ENCODE measurements at regions not wholly inside any gene's neighbourhood (a gene's known extent, or its start where the extent isn't known, plus 50 kb on each side); places are given as distances from the start of the nearest gene placed in this dataset.
A peak's percentile ranks its signal among the peaks of the same experiment; 100 is the strongest.

GRCh38 chr11:17157761-17158160, 50.0 kb downstream of the PIK3C2A start:
- no peak overlapping the region for H3K4me3 ChIP-seq
- no peaks in the 10 kb centered on the region for H3K36me3 ChIP-seq
- no peak for DNase-seq (ENCODE audit: low read depth in 1 of 2, low spot score in 1 of 2)
- H3K4me1 ChIP-seq (ENCODE audit: low read depth): no peaks in the 10 kb centered on the region
- H3K27me3 ChIP-seq: no peaks in the 10 kb centered on the region
- no peaks in the 10 kb centered on the region for H3K9me3 ChIP-seq (ENCODE audit: low read depth)
- no peak for TF ChIP-seq CTCF (IDR thresholded peaks at IDR 0.05; ENCODE audit: low read depth, low read length)
- no peak overlapping the region for H3K27ac ChIP-seq

DNA sequence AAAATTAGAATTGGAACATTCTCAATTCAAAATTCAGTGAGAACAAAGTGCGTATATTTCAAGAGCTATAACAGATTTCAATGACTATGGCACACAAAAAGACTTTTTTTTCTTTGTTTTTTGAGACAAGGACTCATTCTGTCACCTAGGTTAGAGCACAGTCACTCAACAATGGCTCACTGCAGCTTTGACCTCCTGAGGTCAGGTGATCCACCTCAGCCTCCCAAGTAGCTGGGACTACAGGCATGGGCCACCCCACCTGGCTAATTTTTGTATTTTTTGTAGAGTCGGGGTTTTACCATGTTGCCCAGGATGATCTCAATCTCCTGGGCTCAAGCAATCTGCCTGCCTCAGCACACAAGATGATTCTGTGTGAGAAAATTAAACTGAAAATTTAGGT, 51.5 kb downstream of the PIK3C2A start:
- Histone ChIP-seq H3K4me3 (no peak overlapping the region), H3K4me1 (ENCODE audit: low read depth) (no peaks in the 10 kb centered on the region), H3K9me3 (ENCODE audit: low read depth) (no peaks in the 10 kb centered on the region), H3K27ac (no peak overlapping the region), H3K27me3 (no peaks in the 10 kb centered on the region), H3K36me3 (no peaks in the 10 kb centered on the region)
- no peak for DNase-seq (ENCODE audit: low read depth in 1 of 2, low spot score in 1 of 2)
- TF ChIP-seq CTCF (IDR thresholded peaks at IDR 0.05; ENCODE audit: low read depth, low read length): no peak

- Histone ChIP-seq H3K27ac (peak overlapping the region; percentile 38), H3K27me3 (no peaks in the 10 kb centered on the region), H3K36me3 (no peaks in the 10 kb centered on the region), H3K4me1 (ENCODE audit: low read depth) (no peaks in the 10 kb centered on the region), H3K9me3 (ENCODE audit: low read depth) (no peaks in the 10 kb centered on the region), H3K4me3 (no peak overlapping the region)
- DNase-seq (ENCODE audit: low read depth in 1 of 2, low spot score in 1 of 2): no peak
- TF ChIP-seq CTCF (IDR thresholded peaks at IDR 0.05; ENCODE audit: low read depth, low read length): no peak
These were observed 53.2 kb downstream of the PIK3C2A start for GRCh38 chr11:17154409-17155159.

DNA sequence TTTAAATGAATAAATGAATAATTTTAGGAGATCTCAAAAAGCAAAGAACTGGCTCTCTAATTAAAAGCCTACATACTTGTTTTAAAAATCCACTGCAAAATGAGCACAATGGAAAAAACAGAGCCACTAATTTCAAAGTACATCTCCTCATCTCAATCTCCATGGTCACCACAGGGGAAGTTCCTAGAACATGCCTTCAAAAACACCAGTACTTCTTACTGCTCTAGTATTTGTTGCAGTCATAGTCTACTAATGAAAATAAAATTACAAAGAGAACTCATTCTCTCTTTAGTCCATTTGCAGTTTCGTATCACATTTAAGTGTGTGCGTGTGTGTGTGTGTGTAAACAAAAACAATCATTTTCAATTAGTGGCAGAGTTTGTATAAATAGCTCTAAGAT, 54.0 kb downstream of the PIK3C2A start:
- no peak overlapping the region for H3K4me3 ChIP-seq
- DNase-seq (ENCODE audit: low read depth in 1 of 2, low spot score in 1 of 2): no peak
- peaks cover under 1% of the 10 kb centered on the region for H3K36me3 ChIP-seq
- H3K4me1 ChIP-seq (ENCODE audit: low read depth): no peaks in the 10 kb centered on the region
- no peaks in the 10 kb centered on the region for H3K9me3 ChIP-seq (ENCODE audit: low read depth)
- no peak for TF ChIP-seq CTCF (IDR thresholded peaks at IDR 0.05; ENCODE audit: low read depth, low read length)
- H3K27me3 ChIP-seq: no peaks in the 10 kb centered on the region
- H3K27ac ChIP-seq: peak overlapping the region; percentile 38

DNA sequence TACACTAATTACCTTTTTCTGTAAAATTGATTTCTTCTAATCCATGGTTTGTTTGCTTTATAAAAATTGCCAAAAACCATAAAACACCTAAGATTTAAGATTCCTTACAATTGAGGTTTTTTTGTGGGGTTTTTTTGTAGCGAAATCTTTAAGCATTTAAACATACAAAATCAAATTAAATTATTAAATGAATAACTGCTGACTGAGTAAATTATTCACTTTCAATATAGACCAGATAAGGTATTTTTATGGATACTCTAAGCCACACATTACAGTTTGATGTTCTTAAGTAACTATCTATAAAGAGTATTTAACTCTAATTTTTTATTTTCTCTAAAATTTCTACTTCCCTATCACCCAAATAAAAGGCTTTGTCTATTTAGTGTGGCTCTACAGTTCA, 55.5 kb downstream of the PIK3C2A start:
- TF ChIP-seq CTCF (IDR thresholded peaks at IDR 0.05; ENCODE audit: low read depth, low read length): no peak
- H3K36me3 ChIP-seq: peaks cover 6% of the 10 kb centered on the region
- no peak overlapping the region for H3K27ac ChIP-seq
- no peak for DNase-seq (ENCODE audit: low read depth in 1 of 2, low spot score in 1 of 2)
- H3K9me3 ChIP-seq (ENCODE audit: low read depth): no peaks in the 10 kb centered on the region
- no peak overlapping the region for H3K4me3 ChIP-seq
- H3K27me3 ChIP-seq: no peaks in the 10 kb centered on the region
- no peaks in the 10 kb centered on the region for H3K4me1 ChIP-seq (ENCODE audit: low read depth)
